Keratinocyte (primary cell): ENCODE measurements at regions not wholly inside any gene's neighbourhood (a gene's known extent, or its start where the extent isn't known, plus 50 kb on each side); places are given as distances from the start of the nearest gene placed in this dataset.

Experiments
- DNase-seq: peaks from one replicate; pipeline ENCODE4 v3.0.0-alpha.2; 2011; ENCODE audit warnings: low read depth, missing footprints, low spot score
- FAIRE-seq: peaks from 2 replicates; lab custom pipeline; 2011; peaks lifted over from hg19 to GRCh38; lab: Jason Lieb, UNC
- H2AFZ ChIP-seq: 2 replicates; pipeline ENCODE4 v1.6.0; 2012; ENCODE audit warnings: low read length, control low read depth, inconsistent platforms; ENCODE audit not compliant: control insufficient read depth
- H3K27ac ChIP-seq: 2 replicates; pipeline ENCODE4 v1.5.1; 2011; ENCODE audit warnings: low read length; ENCODE audit not compliant: control insufficient read depth, insufficient read depth
- H3K27me3 ChIP-seq: 3 replicates; pipeline ENCODE4 v1.6.0; 2011; ENCODE audit warnings: low read length; ENCODE audit not compliant: control insufficient read depth, insufficient read depth; ENCODE audit errors: extremely low read depth
- H3K36me3 ChIP-seq, 2 experiments: 2 replicates in 1 of 2; 3 replicates in 1 of 2; pipeline ENCODE4 v1.5.1; 2011; ENCODE audit warnings: low read length in 2 of 2, mild to moderate bottlenecking in 1 of 2; ENCODE audit not compliant: control insufficient read depth in 2 of 2, insufficient read depth in 2 of 2; ENCODE audit errors: extremely low read depth in 1 of 2
- H3K4me1 ChIP-seq: 3 replicates; pipeline ENCODE4 v1.5.1; 2011; ENCODE audit warnings: low read length; ENCODE audit not compliant: control insufficient read depth, insufficient read depth; ENCODE audit errors: extremely low read depth
- H3K4me2 ChIP-seq: 3 replicates; pipeline ENCODE4 v1.6.0; 2011; ENCODE audit warnings: low read depth, low read length; ENCODE audit not compliant: control insufficient read depth, insufficient read depth; ENCODE audit errors: extremely low read depth
- H3K4me3 ChIP-seq, 3 experiments: fragments of 200-600 bp in 1 of 3; sonication (generic) in 1 of 3; 2 replicates in 2 of 3; 3 replicates in 1 of 3; pipeline ENCODE4 v1.5.1; 2011 to 2016; ENCODE audit warnings: low read length in 3 of 3, mild to moderate bottlenecking in 3 of 3, control low read depth in 2 of 3, inconsistent platforms in 1 of 3, low read depth in 1 of 3, mixed read lengths in 1 of 3, mixed run types in 1 of 3, moderate library complexity in 1 of 3; ENCODE audit not compliant: control insufficient read depth in 2 of 3, insufficient read depth in 2 of 3; ENCODE audit errors: extremely low read depth in 1 of 3
- H3K79me2 ChIP-seq: 2 replicates; pipeline ENCODE4 v1.6.0; 2012; ENCODE audit warnings: low read length; ENCODE audit not compliant: control insufficient read depth, insufficient read depth
- H3K9ac ChIP-seq: 3 replicates; pipeline ENCODE4 v1.6.0; 2011; ENCODE audit warnings: low read length; ENCODE audit not compliant: control insufficient read depth, insufficient read depth; ENCODE audit errors: extremely low read depth
- H3K9me1 ChIP-seq: 3 replicates; pipeline ENCODE4 v1.6.0; 2011; ENCODE audit warnings: low read length; ENCODE audit not compliant: control insufficient read depth, insufficient read depth; ENCODE audit errors: extremely low read depth
- H3K9me3 ChIP-seq: 2 replicates; pipeline ENCODE4 v1.5.1; 2012; ENCODE audit warnings: low read depth, low read length; ENCODE audit not compliant: control insufficient read depth
- H4K20me1 ChIP-seq: 3 replicates; pipeline ENCODE4 v1.6.0; 2011; ENCODE audit warnings: low read length; ENCODE audit not compliant: control insufficient read depth, insufficient read depth; ENCODE audit errors: extremely low read depth
- EZH2 ChIP-seq: IDR thresholded peaks from one replicate; pipeline ENCODE4 v1.6.1; 2012; ENCODE audit warnings: inconsistent platforms, mild to moderate bottlenecking, low read length, moderate library complexity
- dilution Hi-C: fragments of 300-500 bp; cut with MboI; formaldehyde crosslinking; loops from one replicate; pipeline ENCODE4 v1.7.0; 2020; ENCODE audit warnings: low sequenced_read_pairs; ENCODE audit not compliant: extremely low pct_ligation_motif_present
- TF ChIP-seq, protein P1 (sequence below), 3 experiments: IDR thresholded peaks in 1 of 3; conservative IDR thresholded peaks in 1 of 3; optimal IDR thresholded peaks in 1 of 3; 2 replicates in 2 of 3; 3 replicates in 1 of 3; pipeline versions ENCODE3 to v1.5.1; 2011; ENCODE audit warnings: low read length in 3 of 3, mild to moderate bottlenecking in 3 of 3, moderate library complexity in 2 of 3, control low read depth in 1 of 3, inconsistent platforms in 1 of 3; ENCODE audit not compliant: insufficient read depth in 2 of 3; ENCODE audit errors: extremely low read depth in 1 of 3

DNA sequence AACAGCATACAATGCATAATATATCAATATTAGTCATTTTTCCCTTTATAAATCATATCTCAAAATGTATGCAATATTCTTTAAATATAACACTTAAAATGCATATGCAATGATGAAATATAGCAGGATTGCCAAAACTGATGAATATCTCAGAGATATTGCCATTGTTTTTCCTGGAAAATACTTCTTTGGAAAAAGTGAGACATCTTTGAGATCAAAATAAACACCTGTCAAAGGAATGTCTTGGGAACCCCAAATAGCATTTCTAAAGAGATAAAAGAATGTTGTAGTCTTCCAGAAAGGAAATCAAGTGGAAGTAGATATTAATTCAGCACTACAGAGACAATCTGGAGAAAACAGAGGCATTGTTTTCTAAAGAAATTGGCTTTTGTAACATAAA lies 457.8 kb upstream of the UBE2E2 start:
- no peaks in the 10 kb centered on the region for H3K9me3 ChIP-seq
- H3K9me1 ChIP-seq = no peaks in the 10 kb centered on the region
- H3K4me2 ChIP-seq = no peak overlapping the region
- H3K36me3 ChIP-seq = no peaks in the 10 kb centered on the region
- no peak overlapping the region for H2AFZ ChIP-seq
- no peak overlapping the region for H3K27ac ChIP-seq
- no peaks in the 10 kb centered on the region for H3K4me1 ChIP-seq
- no peaks in the 10 kb centered on the region for H3K27me3 ChIP-seq
- no peak overlapping the region for H3K9ac ChIP-seq
- dilution Hi-C loops = no loop called here
- no peaks in the 10 kb centered on the region for H3K79me2 ChIP-seq
- no peak for DNase-seq
- no peaks in the 10 kb centered on the region for H4K20me1 ChIP-seq
- FAIRE-seq = no peak
- TF ChIP-seq, protein P1, sequence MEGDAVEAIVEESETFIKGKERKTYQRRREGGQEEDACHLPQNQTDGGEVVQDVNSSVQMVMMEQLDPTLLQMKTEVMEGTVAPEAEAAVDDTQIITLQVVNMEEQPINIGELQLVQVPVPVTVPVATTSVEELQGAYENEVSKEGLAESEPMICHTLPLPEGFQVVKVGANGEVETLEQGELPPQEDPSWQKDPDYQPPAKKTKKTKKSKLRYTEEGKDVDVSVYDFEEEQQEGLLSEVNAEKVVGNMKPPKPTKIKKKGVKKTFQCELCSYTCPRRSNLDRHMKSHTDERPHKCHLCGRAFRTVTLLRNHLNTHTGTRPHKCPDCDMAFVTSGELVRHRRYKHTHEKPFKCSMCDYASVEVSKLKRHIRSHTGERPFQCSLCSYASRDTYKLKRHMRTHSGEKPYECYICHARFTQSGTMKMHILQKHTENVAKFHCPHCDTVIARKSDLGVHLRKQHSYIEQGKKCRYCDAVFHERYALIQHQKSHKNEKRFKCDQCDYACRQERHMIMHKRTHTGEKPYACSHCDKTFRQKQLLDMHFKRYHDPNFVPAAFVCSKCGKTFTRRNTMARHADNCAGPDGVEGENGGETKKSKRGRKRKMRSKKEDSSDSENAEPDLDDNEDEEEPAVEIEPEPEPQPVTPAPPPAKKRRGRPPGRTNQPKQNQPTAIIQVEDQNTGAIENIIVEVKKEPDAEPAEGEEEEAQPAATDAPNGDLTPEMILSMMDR (optimal IDR thresholded peaks at IDR 0.05 in 1 of 3, IDR thresholded peaks at IDR 0.05 in 1 of 3, conservative IDR thresholded peaks at IDR 0.05 in 1 of 3; ENCODE audit: extremely low read depth in 1 of 3, insufficient read depth in 2 of 3, low read length in 3 of 3) = no peak
- TF ChIP-seq EZH2 = no peak
- H3K4me3 ChIP-seq = no peak overlapping the region

DNA sequence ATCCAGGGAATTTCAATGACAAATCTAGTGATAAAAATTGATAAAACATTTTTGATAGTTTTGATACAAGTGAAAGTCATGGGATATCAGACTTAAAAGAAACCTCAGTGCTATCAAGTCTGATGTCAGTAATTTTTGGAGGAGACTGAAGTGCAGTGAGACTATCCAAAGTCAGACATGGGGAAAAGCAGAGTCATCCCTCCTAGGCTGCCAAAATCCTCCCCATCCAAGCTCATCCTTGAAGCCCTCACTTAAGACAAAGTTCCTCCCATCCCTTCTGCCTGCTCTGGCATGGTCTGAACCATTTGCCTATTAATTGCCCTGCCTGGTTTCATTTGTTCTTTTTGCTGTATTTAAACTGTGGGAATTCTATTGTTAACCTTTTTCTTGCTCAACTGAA lies 456.9 kb upstream of the UBE2E2 start:
- Histone ChIP-seq H3K27ac (no peak overlapping the region), H3K9me3 (no peaks in the 10 kb centered on the region), H4K20me1 (no peaks in the 10 kb centered on the region), H3K4me1 (no peaks in the 10 kb centered on the region), H3K9ac (no peak overlapping the region), H3K4me3 (no peak overlapping the region), H2AFZ (no peak overlapping the region), H3K36me3 (no peaks in the 10 kb centered on the region), H3K27me3 (no peaks in the 10 kb centered on the region), H3K4me2 (no peak overlapping the region), H3K9me1 (no peaks in the 10 kb centered on the region), H3K79me2 (no peaks in the 10 kb centered on the region)
- no peak for FAIRE-seq
- DNase-seq = no peak
- dilution Hi-C loops = no loop called here
- TF ChIP-seq EZH2 = no peak
- TF ChIP-seq, protein P1 (optimal IDR thresholded peaks at IDR 0.05 in 1 of 3, IDR thresholded peaks at IDR 0.05 in 1 of 3, conservative IDR thresholded peaks at IDR 0.05 in 1 of 3; ENCODE audit: extremely low read depth in 1 of 3, insufficient read depth in 2 of 3, low read length in 3 of 3) = no peak
